Panc1 (cell line): ENCODE measurements at regions not wholly inside any gene's neighbourhood (a gene's known extent, or its start where the extent isn't known, plus 50 kb on each side); places are given as distances from the start of the nearest gene placed in this dataset.

Source experiments
- POLR2AphosphoS5 ChIP-seq: IDR thresholded peaks from 2 replicates; pipeline ENCODE4 v1.6.1; 2012; ENCODE audit warnings: mild to moderate bottlenecking, low read depth, low read length, moderate library complexity
- SIN3A ChIP-seq: IDR thresholded peaks from 2 replicates; pipeline ENCODE4 v1.6.1; 2012; ENCODE audit warnings: low read depth, mild to moderate bottlenecking, low read length, moderate library complexity, borderline replicate concordance; ENCODE audit not compliant: insufficient read depth
- TCF7L2 ChIP-seq: IDR thresholded peaks from 2 replicates; pipeline ENCODE4 v1.6.1; 2011; ENCODE audit warnings: mild to moderate bottlenecking, low read depth, low read length, inconsistent platforms
- TF ChIP-seq, protein P1 (sequence below): fragments of 450-650 bp; IDR thresholded peaks from 2 replicates; pipeline ENCODE4 v1.5.1; 2017; ENCODE audit warnings: mild to moderate bottlenecking
- TF ChIP-seq, protein P2 (sequence below), 2 experiments: IDR thresholded peaks; 2 replicates each; pipeline ENCODE4 v1.6.1; 2011 to 2012; ENCODE audit warnings: low read depth in 2 of 2, control low read depth in 1 of 2, low read length in 1 of 2, mild to moderate bottlenecking in 1 of 2, moderate library complexity in 1 of 2; ENCODE audit not compliant: insufficient read depth in 1 of 2

DNA sequence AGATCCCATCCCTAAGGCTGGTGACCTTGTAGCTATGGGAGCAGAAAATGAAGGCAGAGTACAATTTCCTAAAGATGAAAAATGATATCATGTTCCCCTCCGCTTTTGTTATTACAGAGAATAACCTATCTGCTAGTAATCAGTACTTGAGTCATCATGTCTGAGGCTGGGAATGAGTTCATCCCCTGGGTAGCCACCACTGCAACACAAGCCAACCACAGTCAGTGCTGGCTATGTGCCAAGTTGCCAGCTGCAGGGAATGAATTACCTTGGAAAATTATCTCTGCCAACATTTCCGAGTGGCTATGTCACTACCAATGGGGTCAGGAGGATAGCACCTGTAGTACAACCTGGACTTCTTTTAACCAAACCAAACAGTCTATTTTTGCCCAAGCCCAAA lies 1094.7 kb upstream of the DDX18 start:
- TF ChIP-seq, protein P1, sequence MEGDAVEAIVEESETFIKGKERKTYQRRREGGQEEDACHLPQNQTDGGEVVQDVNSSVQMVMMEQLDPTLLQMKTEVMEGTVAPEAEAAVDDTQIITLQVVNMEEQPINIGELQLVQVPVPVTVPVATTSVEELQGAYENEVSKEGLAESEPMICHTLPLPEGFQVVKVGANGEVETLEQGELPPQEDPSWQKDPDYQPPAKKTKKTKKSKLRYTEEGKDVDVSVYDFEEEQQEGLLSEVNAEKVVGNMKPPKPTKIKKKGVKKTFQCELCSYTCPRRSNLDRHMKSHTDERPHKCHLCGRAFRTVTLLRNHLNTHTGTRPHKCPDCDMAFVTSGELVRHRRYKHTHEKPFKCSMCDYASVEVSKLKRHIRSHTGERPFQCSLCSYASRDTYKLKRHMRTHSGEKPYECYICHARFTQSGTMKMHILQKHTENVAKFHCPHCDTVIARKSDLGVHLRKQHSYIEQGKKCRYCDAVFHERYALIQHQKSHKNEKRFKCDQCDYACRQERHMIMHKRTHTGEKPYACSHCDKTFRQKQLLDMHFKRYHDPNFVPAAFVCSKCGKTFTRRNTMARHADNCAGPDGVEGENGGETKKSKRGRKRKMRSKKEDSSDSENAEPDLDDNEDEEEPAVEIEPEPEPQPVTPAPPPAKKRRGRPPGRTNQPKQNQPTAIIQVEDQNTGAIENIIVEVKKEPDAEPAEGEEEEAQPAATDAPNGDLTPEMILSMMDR, result no peak
- TF ChIP-seq, protein P2, sequence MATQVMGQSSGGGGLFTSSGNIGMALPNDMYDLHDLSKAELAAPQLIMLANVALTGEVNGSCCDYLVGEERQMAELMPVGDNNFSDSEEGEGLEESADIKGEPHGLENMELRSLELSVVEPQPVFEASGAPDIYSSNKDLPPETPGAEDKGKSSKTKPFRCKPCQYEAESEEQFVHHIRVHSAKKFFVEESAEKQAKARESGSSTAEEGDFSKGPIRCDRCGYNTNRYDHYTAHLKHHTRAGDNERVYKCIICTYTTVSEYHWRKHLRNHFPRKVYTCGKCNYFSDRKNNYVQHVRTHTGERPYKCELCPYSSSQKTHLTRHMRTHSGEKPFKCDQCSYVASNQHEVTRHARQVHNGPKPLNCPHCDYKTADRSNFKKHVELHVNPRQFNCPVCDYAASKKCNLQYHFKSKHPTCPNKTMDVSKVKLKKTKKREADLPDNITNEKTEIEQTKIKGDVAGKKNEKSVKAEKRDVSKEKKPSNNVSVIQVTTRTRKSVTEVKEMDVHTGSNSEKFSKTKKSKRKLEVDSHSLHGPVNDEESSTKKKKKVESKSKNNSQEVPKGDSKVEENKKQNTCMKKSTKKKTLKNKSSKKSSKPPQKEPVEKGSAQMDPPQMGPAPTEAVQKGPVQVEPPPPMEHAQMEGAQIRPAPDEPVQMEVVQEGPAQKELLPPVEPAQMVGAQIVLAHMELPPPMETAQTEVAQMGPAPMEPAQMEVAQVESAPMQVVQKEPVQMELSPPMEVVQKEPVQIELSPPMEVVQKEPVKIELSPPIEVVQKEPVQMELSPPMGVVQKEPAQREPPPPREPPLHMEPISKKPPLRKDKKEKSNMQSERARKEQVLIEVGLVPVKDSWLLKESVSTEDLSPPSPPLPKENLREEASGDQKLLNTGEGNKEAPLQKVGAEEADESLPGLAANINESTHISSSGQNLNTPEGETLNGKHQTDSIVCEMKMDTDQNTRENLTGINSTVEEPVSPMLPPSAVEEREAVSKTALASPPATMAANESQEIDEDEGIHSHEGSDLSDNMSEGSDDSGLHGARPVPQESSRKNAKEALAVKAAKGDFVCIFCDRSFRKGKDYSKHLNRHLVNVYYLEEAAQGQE (IDR thresholded peaks at IDR 0.05; ENCODE audit: insufficient read depth in 1 of 2, low read depth in 2 of 2, low read length in 1 of 2), result no peak
- TF ChIP-seq POLR2AphosphoS5 (no peak), SIN3A (no peak), TCF7L2 (no peak)
